Trophoblast cell (in vitro differentiated cells and primary cell): ENCODE measurements at regions not wholly inside any gene's neighbourhood (a gene's known extent, or its start where the extent isn't known, plus 50 kb on each side); places are given as distances from the start of the nearest gene placed in this dataset.

ENCODE experiments used
- DNase-seq, 2 donors: peaks; one replicate each; pipeline ENCODE4 v3.0.0-alpha.2; 2016
- H2AFZ ChIP-seq: 2 replicates; pipeline ENCODE4 v1.6.1; 2013; ENCODE audit warnings: low read length, moderate library complexity, mild to moderate bottlenecking; ENCODE audit not compliant: insufficient read depth, poor library complexity
- H2AK5ac ChIP-seq: 2 replicates; pipeline ENCODE4 v1.6.1; 2013; ENCODE audit warnings: mild to moderate bottlenecking, low read length
- H2BK120ac ChIP-seq: 2 replicates; pipeline ENCODE4 v1.6.1; 2013; ENCODE audit warnings: low read length, mild to moderate bottlenecking, moderate library complexity; ENCODE audit not compliant: insufficient read depth, poor library complexity
- H2BK12ac ChIP-seq: 2 replicates; pipeline ENCODE4 v1.6.1; 2013; ENCODE audit warnings: mild to moderate bottlenecking, low read length, moderate library complexity
- H2BK5ac ChIP-seq: 2 replicates; pipeline ENCODE4 v1.6.1; 2013; ENCODE audit warnings: low read length, low read depth, moderate library complexity, mild to moderate bottlenecking; ENCODE audit not compliant: poor library complexity
- H3K14ac ChIP-seq: 2 replicates; pipeline ENCODE4 v1.6.1; 2013; ENCODE audit warnings: mild to moderate bottlenecking, low read length
- H3K18ac ChIP-seq: 2 replicates; pipeline ENCODE4 v1.6.1; 2013; ENCODE audit warnings: mild to moderate bottlenecking, low read length
- H3K23ac ChIP-seq: 2 replicates; pipeline ENCODE4 v1.6.1; 2013; ENCODE audit warnings: low read length
- H3K27ac ChIP-seq: 2 replicates; pipeline ENCODE4 v1.5.1; 2013; ENCODE audit warnings: low read depth, mild to moderate bottlenecking, inconsistent platforms, low read length, moderate library complexity
- H3K27me3 ChIP-seq: 2 replicates; pipeline ENCODE4 v1.6.1; 2013; ENCODE audit warnings: inconsistent platforms, mild to moderate bottlenecking, low read length, moderate library complexity; ENCODE audit not compliant: insufficient read depth
- H3K36me3 ChIP-seq, 2 experiments: 1 replicate in 1 of 2; 2 replicates in 1 of 2; pipeline ENCODE4 v1.6.1; 2013; ENCODE audit warnings: low read length in 2 of 2, mild to moderate bottlenecking in 2 of 2, moderate library complexity in 1 of 2; ENCODE audit not compliant: insufficient read depth in 2 of 2, control insufficient read depth in 1 of 2
- H3K4ac ChIP-seq: 2 replicates; pipeline ENCODE4 v1.6.1; 2013; ENCODE audit warnings: low read depth, mild to moderate bottlenecking, low read length, moderate library complexity
- H3K4me1 ChIP-seq, 2 experiments: 1 replicate in 1 of 2; 2 replicates in 1 of 2; pipeline ENCODE4 v1.6.1; 2013; ENCODE audit warnings: low read length in 2 of 2, mild to moderate bottlenecking in 2 of 2, moderate library complexity in 1 of 2; ENCODE audit not compliant: insufficient read depth in 2 of 2, control insufficient read depth in 1 of 2
- H3K4me2 ChIP-seq: 2 replicates; pipeline ENCODE4 v1.6.1; 2013; ENCODE audit warnings: inconsistent platforms, mild to moderate bottlenecking, low read length, moderate library complexity
- H3K4me3 ChIP-seq: 2 replicates; pipeline ENCODE4 v1.5.1; 2013; ENCODE audit warnings: mild to moderate bottlenecking, low read depth, low read length, inconsistent platforms
- H3K79me1 ChIP-seq: one replicate; pipeline ENCODE4 v1.6.1; 2013; ENCODE audit warnings: low read length
- H3K79me2 ChIP-seq: 2 replicates; pipeline ENCODE4 v1.6.1; 2013; ENCODE audit warnings: low read length, mild to moderate bottlenecking; ENCODE audit not compliant: control insufficient read depth, insufficient read depth, poor library complexity
- H3K9ac ChIP-seq: 2 replicates; pipeline ENCODE4 v1.6.1; 2013; ENCODE audit warnings: mild to moderate bottlenecking, low read length
- H3K9me3 ChIP-seq: 2 replicates; pipeline ENCODE4 v1.6.1; 2013; ENCODE audit warnings: low read depth, mild to moderate bottlenecking, control low read depth, inconsistent platforms, low read length; ENCODE audit not compliant: insufficient read depth
- H4K12ac ChIP-seq: 2 replicates; pipeline ENCODE4 v1.6.1; 2013; ENCODE audit warnings: low read depth, mild to moderate bottlenecking, low read length, moderate library complexity
- H4K8ac ChIP-seq: 2 replicates; pipeline ENCODE4 v1.6.1; 2013; ENCODE audit warnings: low read depth, mild to moderate bottlenecking, low read length, moderate library complexity
- H4K91ac ChIP-seq: one replicate; pipeline ENCODE4 v1.6.1; 2013; ENCODE audit warnings: low read depth, mild to moderate bottlenecking, low read length, moderate library complexity
- WGBS: extraction: QIAGEN DNeasy Blood & Tissue Kit; methylation state at CpG from one replicate; pipeline ENCODE4 v1.1.7; 2013; ENCODE audit warnings: missing lambda C conversion rate; ENCODE audit not compliant: insufficient read length, insufficient coverage; ENCODE audit errors: extremely low coverage; 5-methylcytosine and 5-hydroxymethylcytosine counted together

DNA sequence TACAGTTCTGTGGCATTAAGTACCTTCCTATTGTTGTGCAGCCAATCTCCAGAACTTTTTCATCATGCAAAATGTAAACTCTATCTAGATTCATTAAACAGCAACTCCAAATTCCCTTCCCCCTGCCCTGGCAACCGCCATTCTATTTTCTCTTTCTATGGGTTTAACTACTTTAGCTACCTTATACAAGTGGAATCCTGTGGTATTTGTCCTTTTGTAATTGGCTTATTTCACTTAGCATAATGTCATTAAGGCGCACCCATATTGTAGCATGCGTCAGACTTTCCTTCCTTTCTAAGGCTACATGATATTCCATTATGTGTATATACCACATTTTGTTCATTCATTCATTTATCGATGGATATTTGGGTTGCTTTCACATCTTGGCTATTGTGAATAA lies 142.4 kb downstream of the CAAP1 start:
- Histone ChIP-seq H3K9ac (no peak overlapping the region), H2BK120ac (no peak overlapping the region), H3K4ac (no peak overlapping the region), H3K79me2 (no peaks in the 10 kb centered on the region), H3K18ac (no peak overlapping the region), H3K4me3 (no peak overlapping the region), H3K27ac (no peak overlapping the region), H2AFZ (no peak overlapping the region), H3K14ac (no peak overlapping the region), H3K4me2 (no peak overlapping the region), H3K23ac (no peak overlapping the region), H4K8ac (no peak overlapping the region), H3K79me1 (peaks cover 2% of the 10 kb centered on the region), H3K9me3 (no peaks in the 10 kb centered on the region), H2BK12ac (no peak overlapping the region), H4K12ac (no peak overlapping the region), H3K36me3 (no peaks in the 10 kb centered on the region), H3K27me3 (no peaks in the 10 kb centered on the region), H2BK5ac (no peak overlapping the region), H2AK5ac (no peak overlapping the region), H4K91ac (no peak overlapping the region), H3K4me1 (peaks cover 0 to 2% of the 10 kb centered on the region in 2 experiments)
- no peak for DNase-seq
- WGBS: no CpG with 5 or more reads among the region's 4 CpGs

- Histone ChIP-seq H2BK12ac (no peak overlapping the region), H2AK5ac (no peak overlapping the region), H3K9ac (no peak overlapping the region), H3K79me1 (peaks cover 2% of the 10 kb centered on the region), H3K27ac (no peak overlapping the region), H3K23ac (no peak overlapping the region), H3K4ac (no peak overlapping the region), H4K12ac (no peak overlapping the region), H3K36me3 (no peaks in the 10 kb centered on the region), H2BK5ac (no peak overlapping the region), H3K4me3 (no peak overlapping the region), H2AFZ (no peak overlapping the region), H3K18ac (no peak overlapping the region), H4K8ac (no peak overlapping the region), H2BK120ac (peak overlapping the region; percentile 41), H3K9me3 (no peaks in the 10 kb centered on the region), H4K91ac (no peak overlapping the region), H3K14ac (no peak overlapping the region), H3K4me1 (no peaks in the 10 kb centered on the region), H3K27me3 (no peaks in the 10 kb centered on the region), H3K4me2 (no peak overlapping the region), H3K79me2 (no peaks in the 10 kb centered on the region)
- DNase-seq: no peak
- WGBS: no CpG with 5 or more reads among the region's 4 CpGs
Observed at GRCh38 chr9:26748449-26749058, 144.0 kb downstream of the CAAP1 start.

DNA sequence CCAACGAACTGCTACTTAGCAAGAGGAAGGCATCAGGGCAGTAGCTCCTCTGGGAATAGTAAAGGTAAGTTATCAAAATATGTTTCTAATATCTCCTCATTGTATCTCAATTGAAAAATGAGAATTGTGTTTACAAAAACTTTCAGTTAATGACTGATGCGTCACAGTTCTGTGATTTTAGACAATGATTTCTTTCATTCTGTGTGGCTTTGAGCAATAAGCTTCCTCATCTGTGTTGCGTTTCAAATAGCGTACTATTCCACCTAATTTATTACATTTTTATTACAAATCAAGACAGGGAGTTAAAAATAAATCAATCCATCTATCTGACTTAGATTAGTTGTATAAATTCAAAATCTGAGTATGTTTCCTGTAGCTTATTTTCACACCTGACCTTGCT lies 145.0 kb downstream of the CAAP1 start:
- Histone ChIP-seq H2AK5ac (no peak overlapping the region), H3K9ac (no peak overlapping the region), H3K23ac (no peak overlapping the region), H3K27ac (no peak overlapping the region), H2BK120ac (no peak overlapping the region), H3K4me3 (no peak overlapping the region), H3K4ac (no peak overlapping the region), H3K4me1 (no peaks in the 10 kb centered on the region), H4K91ac (no peak overlapping the region), H4K12ac (no peak overlapping the region), H2AFZ (no peak overlapping the region), H2BK5ac (no peak overlapping the region), H3K18ac (no peak overlapping the region), H3K79me2 (no peaks in the 10 kb centered on the region), H3K4me2 (no peak overlapping the region), H3K9me3 (no peaks in the 10 kb centered on the region), H3K79me1 (peaks cover 2% of the 10 kb centered on the region), H4K8ac (no peak overlapping the region), H3K14ac (no peak overlapping the region), H3K27me3 (no peaks in the 10 kb centered on the region), H3K36me3 (no peaks in the 10 kb centered on the region), H2BK12ac (no peak overlapping the region)
- WGBS: no CpG with 5 or more reads among the region's 4 CpGs
- DNase-seq: no peak

- H3K4me2 ChIP-seq: no peak overlapping the region
- no CpG with 5 or more reads among the region's 4 CpGs for WGBS
- H3K9me3 ChIP-seq: no peaks in the 10 kb centered on the region
Observed at GRCh38 chr9:26746357-26747072, 146.1 kb downstream of the CAAP1 start.

More at GRCh38 chr9:26746357-26747072, 146.1 kb downstream of the CAAP1 start:
- Histone ChIP-seq H3K27ac (no peak overlapping the region), H2BK120ac (no peak overlapping the region), H3K27me3 (no peaks in the 10 kb centered on the region), H3K4me3 (no peak overlapping the region), H3K9ac (no peak overlapping the region), H3K18ac (no peak overlapping the region), H4K12ac (no peak overlapping the region), H3K23ac (no peak overlapping the region), H3K4me1 (no peaks in the 10 kb centered on the region), H2AK5ac (no peak overlapping the region), H3K14ac (no peak overlapping the region), H3K4ac (no peak overlapping the region), H3K36me3 (no peaks in the 10 kb centered on the region), H2BK12ac (peak overlapping the region; percentile 40), H4K8ac (no peak overlapping the region), H3K79me2 (no peaks in the 10 kb centered on the region), H2AFZ (no peak overlapping the region), H2BK5ac (no peak overlapping the region), H3K79me1 (peaks cover 2% of the 10 kb centered on the region), H4K91ac (no peak overlapping the region)
- DNase-seq: peak; percentile 55 to 82
